ENCODE measurements at regions not wholly inside any gene's neighbourhood (a gene's known extent, or its start where the extent isn't known, plus 50 kb on each side); places are given as distances from the start of the nearest gene placed in this dataset.

GRCh38 chr15:93501946-93502345, 412.9 kb upstream of the RGMA start:
- TF ChIP-seq CTCF (IDR thresholded peaks at IDR 0.05; ENCODE audit: control extremely low read depth in 1 of 3, insufficient read depth in 1 of 3, low read depth in 1 of 3, low read length in 3 of 3) (no peak), CTBP2 (IDR thresholded peaks at IDR 0.05; ENCODE audit: borderline replicate concordance, insufficient read depth, insufficient read length, low read length) (no peak), RFX5 (IDR thresholded peaks at IDR 0.05; ENCODE audit: borderline replicate concordance, low read depth, low read length) (no peak), POLR2A (IDR thresholded peaks at IDR 0.05; ENCODE audit: control extremely low read depth in 1 of 2, low read depth in 2 of 2, low read length in 2 of 2) (no peak), HDAC6 (IDR thresholded peaks at IDR 0.05; ENCODE audit: low read depth, low read length) (no peak), EZH2 (IDR thresholded peaks at IDR 0.05; ENCODE audit: low read depth, low read length, severe bottlenecking) (no peak), ATF2 (IDR thresholded peaks at IDR 0.05; ENCODE audit: low read length) (no peak), TBP (IDR thresholded peaks at IDR 0.05; ENCODE audit: low read depth, low read length) (no peak), CHD1 (IDR thresholded peaks at IDR 0.05; ENCODE audit: low read depth, low read length) (no peak), EP300 (IDR thresholded peaks at IDR 0.05; ENCODE audit: borderline replicate concordance in 1 of 2, low read depth in 2 of 2, low read length in 2 of 2) (no peak), NRF1 (IDR thresholded peaks at IDR 0.05; ENCODE audit: low read depth, low read length) (no peak), GABPA (IDR thresholded peaks at IDR 0.05; ENCODE audit: borderline replicate concordance, insufficient read depth, low read length) (no peak)

Data from H1 (cell line).